GM21717 (cell line): ENCODE measurements at regions not wholly inside any gene's neighbourhood (a gene's known extent, or its start where the extent isn't known, plus 50 kb on each side); places are given as distances from the start of the nearest gene placed in this dataset.
"Not testable (repeated sequence)": the region's sequence is repeated elsewhere in the genome, so short reads cannot be mapped to it uniquely, and the experiment has no call there.

Source experiments
- ATAC-seq: cut with Tn5 transposase; IDR thresholded peaks from one replicate; pipeline ENCODE4 v1.9.1; 2021; ENCODE audit warnings: mild to moderate bottlenecking, moderate library complexity; ENCODE audit not compliant: unreplicated experiment

DNA sequence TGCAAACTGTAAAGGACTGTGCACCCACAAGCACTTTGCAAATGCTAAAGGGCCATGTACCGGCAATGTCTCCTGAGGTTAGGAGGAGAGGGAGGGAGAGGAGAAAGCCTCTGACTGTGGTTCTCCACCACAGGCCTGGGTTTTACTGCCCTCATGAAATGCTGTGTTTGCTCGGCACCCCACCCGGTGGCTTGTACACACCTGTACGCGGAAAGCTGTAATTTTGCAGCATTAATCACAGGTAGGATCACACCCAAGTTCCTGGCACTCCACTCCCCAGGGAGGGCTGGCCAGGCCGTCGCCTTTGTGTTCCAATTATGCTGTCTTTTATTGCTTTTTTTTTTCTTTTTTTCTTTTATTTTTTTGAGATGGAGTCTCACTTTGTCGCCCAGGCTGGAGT lies 78.5 kb upstream of the MYL10 start:
- ATAC-seq, result no peak

DNA sequence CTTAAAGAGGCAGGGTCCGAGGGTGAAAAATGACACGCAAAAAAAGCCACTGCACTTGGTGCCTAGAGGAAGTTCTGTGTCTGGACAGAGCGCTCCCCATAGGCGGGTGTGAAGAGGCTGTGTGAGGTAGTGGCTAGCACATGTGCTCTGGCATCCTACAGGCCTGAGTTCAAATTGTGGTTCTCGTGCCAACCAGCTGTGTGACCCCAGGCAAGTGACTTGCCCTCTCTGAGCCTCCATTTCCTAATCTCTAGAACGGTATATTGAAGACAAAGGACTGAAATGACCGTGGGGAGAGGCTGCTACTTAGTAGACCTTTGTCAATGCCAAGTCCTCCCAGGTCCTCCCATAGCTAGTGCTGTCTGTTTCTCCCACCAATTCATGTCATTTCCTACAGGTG lies 79.1 kb upstream of the MYL10 start:
- ATAC-seq, result no peak

DNA sequence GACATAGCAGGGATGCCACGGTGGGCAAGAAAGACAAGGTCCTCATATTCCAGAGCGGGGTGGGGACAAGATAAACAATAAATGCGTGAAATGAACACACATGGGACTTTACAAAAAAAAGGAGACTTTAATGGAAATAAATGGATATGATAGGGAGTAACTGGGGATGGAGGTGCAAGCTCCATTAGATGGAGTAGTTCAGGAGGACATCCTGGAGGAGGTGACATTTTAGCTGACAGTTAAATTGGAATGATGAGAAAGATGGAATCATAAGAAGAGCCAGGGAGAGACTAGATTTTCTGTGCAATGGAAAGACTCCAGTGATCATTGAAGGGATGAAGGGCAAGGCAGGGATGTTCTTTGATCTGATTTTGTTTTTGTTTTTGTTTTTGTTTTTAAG lies 83.6 kb upstream of the MYL10 start:
- no peak for ATAC-seq

DNA sequence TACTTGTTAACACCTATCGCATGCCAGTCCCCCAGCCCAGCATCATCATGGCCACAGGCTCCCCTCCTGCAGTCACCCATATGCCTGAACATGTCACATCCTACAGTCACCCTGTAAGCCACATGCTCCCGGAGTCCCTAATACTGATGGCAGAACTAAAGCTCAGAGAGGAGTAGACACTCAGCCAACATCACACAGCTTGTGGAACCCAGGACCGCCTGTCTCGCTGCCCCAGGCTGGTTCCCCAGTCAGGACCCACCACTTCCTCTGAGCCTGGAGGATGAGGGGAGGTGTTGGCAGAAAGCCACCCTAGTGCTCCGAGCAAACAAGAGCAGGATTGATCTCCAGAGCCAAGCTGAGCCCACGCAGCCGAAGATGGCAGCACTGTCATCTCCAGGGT lies 85.0 kb upstream of the MYL10 start:
- ATAC-seq, result no peak

DNA sequence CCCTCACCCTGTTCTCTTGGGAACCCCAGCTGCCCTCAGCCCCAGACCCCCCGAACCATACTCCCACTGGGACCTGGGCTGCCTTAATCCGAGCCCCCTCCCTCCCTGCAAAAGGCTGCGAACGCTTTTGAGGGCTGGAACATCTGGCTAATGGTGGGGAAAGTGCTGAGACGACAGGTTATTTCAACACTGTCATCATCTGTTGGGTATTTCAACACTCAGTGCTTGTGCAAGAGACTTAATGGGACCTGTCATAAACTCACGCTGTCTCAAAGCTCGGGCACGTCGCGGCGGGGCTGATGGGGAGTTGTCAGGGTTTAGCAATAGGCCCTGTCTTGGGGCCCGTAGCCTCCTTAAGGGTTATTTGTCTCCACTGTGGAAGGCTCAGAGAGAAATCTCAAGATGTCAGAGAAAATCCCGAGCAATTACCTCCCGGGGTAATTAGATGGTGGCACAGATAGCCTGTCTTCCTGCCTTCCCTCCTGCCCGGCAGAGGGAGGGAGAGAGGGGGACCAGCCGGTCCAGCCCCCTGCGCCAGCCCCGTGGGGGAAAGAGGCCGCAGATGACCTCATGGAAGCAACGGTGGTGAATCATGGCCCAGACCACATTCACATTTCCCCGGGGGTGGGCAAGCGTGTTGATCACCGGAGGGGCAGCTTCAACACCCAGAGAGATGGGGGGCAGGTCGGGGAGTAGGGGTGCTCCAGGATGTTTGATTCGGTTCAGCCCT lies 88.7 kb upstream of the MYL10 start:
- ATAC-seq, result no peak

DNA sequence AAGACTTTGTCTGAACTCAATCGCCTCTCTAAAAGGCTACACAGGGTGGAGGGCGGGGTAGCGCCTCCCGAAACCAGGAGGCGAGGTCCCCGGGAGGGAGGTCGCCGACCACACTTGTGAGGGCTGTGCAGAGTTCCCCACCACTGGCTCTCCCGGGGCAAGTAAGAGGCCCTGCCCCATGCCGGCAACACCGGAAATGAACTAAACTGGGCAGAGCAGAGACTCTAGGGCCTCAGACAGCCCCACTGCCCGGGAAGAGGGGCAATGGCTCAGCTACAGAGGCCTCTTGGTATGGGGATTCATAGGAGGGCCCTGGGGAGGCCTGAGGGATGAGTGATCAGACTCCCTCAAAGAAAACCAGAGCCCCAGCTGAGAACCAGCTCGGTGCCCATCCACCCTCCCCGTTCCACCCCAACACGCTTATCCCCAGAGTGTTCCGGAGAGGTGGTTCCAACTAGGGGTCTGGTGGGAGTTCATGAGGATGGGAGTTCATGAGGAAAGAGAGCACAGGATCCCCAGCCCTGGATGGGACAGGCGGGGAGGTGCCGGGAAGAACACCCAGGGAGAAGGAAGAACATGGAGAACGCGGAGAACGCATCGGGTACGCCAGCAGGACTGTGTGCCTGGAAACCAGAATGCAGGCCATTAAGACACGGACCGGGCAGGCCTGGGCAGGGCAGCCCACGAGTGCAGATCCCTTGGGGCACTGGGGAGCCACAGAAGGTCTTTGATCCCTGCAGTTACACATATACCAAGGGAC lies 89.4 kb upstream of the MYL10 start:
- no peak for ATAC-seq

DNA sequence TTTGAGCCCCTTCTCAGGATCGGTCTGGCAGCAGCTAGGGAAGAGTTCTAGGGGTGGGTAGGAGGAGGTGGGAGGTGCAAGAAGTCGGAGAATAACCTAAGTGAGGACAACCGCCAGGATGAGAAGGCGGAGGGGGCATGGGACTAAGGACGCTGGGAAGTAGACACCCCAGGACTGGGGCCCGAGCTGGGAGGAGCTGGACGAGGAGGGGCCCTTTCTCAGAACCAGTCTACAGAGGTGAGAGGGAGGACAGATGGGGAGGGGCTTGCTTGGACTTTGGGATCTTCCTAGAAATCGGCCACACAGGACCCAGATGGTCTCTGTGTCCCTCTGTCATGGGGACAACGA lies 90.0 kb upstream of the MYL10 start:
- no peak for ATAC-seq

DNA sequence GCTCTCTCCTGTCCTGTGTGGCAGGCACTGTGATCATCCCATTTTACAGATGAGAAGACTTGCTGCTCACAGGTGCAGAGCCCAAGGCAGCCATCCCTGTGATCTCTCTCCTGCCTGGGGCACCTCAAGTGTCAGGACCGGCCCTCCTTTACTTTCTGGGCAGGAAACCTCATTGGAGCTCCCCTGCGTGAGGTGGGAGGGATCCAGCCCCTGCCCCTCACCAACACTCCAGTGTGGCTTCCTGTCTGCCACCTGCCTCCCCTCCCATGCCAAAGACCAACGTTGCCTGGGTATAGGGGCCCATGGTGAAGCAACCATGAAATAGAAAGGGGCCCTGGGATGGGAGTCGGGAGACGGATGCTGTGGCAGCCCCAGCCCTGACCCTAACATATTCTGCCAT lies 91.2 kb upstream of the MYL10 start:
- no peak for ATAC-seq

DNA sequence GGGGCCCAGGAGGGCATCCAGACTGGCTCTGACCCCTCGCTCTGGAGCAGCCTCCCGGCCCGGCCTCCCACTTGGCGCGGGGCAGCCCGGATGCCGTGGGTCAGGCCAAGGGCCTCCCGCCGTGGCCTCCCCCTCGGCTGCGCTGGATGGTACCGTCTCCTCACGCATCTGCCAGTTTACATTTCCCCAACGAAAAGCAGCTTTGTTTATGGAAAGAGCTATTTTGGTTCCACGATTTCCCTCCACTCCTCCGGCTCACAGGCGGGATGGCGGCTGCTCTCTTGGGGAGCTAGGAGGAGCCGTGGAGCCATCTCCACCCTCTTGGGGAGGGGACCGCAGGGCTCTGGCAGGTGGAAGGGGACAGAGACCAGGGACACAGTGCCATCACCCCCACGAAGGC lies 93.2 kb upstream of the MYL10 start:
- no peak for ATAC-seq

DNA sequence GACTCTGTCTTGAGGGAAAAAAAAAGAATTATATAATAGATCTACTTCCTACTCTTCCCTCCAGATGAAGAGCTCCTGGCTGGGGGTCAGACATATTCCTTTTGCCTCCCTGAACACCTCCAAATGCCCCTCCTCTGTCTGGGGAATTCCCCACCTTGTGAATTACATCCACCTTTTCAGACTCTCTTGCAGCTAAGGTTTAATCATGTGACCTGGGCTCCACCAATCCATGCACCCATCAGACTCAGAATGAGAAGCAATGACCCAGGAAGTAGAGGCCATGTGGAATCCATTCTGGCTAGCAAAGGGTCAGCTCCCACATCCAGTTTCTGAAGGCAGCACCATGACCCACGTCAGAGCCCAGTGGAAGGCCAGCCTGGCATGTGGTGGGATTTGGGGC lies 93.6 kb upstream of the CUX1 start:
- ATAC-seq, result no peak

DNA sequence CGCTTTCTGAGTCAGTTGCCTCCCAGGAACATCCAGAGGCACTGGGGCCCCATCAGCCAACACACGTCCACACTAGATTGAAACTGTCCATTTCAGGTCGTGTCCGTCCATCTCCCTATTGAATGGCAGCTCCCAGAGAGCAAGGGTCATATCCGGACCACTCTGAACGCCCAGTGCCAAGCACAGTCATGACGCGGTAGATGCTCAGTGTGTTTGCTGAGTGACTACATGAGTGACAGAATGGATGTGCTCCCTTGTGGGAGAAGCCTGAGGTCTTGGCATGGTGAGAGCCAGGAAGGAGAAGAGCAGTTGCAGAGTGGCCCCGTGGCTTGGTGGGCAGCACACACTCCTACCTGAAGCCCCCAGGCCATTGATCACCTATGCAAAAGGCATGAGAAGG lies 92.5 kb upstream of the CUX1 start:
- no peak for ATAC-seq

DNA sequence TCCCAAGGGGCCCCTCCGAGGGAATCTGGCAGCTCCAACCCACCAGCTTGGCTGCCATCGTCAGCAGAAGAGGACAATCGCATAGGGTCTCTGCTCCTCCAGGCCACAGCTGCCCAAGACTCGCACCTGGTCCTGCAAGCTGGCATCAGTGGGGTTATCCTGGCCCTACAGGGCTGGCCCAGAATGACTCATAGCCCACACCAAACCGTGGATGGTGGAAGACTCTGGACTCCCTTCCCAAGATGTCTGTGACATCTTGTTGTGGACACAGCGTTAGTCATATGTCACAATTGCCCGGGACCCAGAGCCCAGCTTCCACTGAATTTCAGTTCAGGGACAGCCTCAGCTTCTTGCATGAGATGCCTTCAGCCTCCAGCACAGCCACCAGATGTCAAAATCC lies 91.5 kb upstream of the CUX1 start:
- ATAC-seq, result no peak

DNA sequence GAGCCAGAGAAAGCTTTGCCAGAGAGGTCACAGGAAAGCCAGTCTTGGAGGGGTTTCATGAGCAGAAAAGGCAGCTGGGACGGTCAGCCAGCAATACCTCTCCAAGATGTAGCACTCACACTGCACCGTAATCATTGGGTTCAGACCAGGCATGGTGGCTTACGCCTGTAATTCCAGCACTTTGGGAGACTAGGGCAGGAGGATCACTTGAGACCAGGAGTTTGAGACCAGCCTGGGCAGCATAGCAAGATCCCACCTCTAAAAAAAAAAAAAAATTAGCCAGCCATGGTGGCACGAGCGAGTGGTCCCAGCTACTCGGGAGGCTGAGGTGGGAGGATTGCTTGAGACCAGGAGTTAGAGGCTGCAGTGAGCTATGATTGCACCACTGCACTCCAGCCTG lies 90.2 kb upstream of the CUX1 start:
- no peak for ATAC-seq

DNA sequence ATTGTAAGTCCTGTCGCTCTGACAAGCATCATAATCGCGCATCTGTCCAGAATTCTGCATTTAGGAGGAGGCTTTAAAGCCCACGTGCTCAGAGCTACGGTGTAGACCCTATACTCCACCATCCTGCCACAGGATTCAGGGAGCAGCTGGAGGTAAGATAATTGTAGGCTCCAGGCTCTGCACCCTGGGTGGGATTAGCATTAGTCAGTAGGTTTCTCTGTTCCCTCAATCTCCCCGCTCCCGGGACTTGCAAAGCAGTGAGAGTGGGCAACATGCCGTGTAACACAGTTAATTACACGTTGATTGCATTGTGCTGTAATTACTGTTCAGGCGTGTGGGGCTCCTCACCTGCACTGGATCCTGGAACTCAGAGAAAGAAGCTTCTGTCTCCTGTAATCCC lies 89.3 kb upstream of the CUX1 start:
- ATAC-seq, result no peak

DNA sequence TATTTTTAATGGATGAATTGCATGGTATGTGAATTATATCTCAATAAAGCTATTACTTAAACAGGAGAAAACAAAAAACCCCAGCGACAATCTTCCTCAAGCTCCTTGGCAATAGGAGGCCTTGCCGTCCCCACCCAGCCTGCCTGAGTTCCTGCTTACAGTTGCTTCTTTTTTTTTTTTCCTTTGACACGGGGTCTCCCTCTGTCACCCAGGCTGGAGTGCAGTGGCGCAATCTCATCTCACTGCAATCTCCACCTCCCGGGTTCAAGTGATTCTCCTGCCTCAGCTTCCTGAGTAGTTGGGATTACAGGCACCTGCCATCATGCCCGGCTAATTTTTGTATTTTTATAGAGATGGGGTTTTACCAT lies 88.6 kb upstream of the CUX1 start:
- not testable (repeated sequence) for ATAC-seq

DNA sequence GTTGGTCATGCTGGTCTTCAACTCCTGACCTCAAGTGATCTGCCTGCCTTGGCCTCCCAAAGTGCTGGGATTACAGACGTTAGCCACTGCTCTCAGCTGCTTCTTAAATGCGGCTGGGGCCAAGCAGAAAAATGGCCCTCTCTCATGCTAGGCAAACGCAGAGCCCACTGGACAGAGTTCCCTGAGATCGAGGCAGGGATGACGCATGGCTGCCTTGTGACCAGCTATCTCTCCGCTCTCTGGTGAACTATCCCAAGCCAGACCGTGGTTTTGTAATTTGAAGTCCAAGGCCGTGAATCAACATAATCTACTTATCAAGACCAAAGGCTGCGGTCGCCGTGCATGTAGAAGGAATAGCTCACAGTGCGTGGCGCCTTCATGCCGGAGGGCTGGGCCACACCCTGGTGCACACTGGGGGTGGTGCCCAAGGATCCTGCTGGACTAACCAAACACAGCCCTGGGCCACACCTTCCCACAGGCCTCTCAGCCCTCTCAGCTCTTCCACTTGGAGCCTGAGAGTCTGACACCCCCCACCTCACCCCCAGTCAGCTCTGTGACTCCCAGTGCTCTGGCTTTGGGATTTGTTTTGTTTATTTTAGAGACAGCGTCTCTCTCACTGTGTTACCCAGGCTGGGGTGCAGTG lies 88.1 kb upstream of the CUX1 start:
- no peak for ATAC-seq

DNA sequence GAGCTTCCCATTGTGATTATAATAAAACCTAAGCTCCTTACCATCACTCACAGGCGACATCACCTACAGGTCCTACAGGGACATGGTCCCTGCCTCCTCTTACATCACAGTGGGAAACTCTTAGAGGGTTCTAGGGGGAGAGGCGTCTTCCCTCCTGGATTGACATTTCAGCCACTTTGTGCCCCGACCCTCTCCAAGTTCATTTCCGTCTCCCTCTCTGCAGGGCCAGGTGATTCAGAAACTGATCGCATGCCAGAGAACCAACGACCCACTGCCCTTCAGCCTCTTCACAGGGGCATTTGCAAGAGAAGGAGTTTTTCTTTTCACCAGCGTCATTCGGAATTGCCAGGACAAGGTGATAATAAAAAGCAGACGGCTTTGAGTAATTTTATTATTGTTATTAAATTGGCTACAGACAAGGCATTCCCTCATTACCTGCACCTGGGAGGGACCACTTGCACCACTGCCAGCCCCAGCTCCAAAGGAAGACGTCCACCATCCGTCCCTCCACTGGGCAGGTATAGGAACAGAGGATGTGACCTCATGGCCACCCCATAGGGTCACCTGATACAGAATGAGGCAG lies 85.8 kb upstream of the CUX1 start:
- no peak for ATAC-seq

DNA sequence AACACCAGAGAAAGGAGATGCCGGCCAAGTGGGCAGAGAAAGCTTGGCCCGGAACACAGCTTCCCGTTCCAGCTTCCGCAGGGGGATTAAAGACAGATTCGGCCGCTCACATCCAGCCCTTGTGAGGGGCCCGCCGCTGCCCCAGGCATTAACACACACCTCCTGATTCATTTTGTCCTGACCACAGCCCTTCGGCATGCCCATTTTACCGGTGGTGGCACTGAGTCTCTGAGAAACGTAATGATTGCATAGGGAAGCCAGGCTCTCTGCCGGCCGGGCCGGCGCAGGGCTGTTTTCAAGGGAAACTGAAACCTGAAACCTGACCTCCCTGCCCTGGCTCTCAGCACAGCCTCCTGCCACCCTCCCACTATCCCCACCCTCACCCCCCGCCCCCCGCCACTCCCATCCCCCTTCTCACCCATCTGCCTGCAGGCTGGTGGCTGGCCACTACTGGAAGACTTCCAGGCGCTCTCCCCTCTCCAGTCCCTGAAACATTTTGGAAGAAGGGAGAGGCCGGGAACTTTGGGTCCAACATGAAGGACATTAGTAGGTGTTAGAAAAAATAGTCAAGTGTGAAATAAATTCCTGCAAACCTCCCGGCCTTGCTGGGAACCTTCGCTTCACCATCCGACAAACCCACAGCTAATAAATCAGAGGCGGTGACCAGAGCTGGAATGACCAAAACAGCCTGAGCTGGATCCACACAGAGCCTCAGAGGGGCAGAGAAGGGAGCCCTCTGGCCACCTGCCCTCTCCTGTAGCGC lies 83.5 kb upstream of the CUX1 start:
- no peak for ATAC-seq

DNA sequence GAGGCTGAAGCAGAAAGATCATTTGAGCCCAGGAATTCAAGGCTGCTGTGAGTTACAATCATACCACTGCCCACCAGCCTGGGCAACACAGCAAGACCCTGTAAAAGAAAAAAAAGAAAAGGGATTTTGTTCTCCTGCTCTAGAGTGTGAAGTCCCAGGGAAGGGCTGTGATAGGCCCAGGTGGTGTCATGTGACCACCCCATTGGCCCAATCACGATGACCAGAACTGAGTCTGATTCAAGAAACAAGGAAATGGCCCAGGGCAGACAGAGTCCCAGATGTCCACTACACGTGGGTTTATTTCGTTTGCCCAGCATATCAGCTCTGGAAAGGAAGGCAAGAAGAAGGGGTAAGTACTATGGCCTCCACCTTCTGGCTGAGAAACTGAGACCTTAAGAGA lies 81.3 kb upstream of the CUX1 start:
- ATAC-seq, result no peak

DNA sequence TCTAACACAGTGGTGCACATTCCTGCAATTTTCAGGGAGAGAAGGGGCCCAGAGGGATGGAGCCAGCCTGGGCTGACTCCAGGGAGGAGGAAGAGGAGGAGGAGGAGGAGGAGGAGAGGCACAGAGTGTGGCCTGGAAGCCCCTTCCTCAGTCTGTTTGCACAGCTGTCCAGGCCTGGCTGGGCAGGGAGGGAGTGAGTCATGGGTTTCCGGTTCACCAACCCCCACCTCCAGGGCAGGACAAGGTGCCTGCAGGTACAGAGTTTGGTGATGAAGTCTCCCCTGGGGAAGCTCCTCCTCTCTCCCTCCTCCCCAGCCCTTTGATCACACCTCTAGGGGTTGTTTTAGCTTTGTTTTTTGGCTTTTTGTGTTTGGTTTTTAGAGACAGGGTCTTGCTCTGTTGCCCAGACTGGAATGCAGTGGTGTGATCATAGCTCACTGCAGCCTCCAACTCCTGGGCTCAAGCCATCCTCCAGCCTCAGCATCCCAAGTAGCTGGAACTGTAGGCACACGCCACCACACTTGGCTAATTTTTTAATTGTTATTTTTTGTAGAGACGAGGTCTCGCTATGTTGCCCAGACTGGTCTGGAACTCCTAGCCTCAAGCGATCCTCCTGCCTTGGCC lies 77.5 kb upstream of the CUX1 start:
- ATAC-seq, result no peak
